Endothelial cell of umbilical vein (primary cell): ENCODE measurements at regions not wholly inside any gene's neighbourhood (a gene's known extent, or its start where the extent isn't known, plus 50 kb on each side); places are given as distances from the start of the nearest gene placed in this dataset.

ENCODE experiments used
- BruUV-seq: library from RNA; stranded (reverse); fragments of 400-500 nt; replicated peaks from 2 replicates; lab custom pipeline; 2021; lab: Mats Ljungman, UMichigan
- CTCF ChIA-PET: fragments of 300-600, 350-600 bp; sonication (Branson Sonifier 250); formaldehyde crosslinking; loops from one replicate; lab custom pipeline; 2021; ENCODE audit warnings: antibody characterized with exemption, inconsistent platforms; lab: Charles Lee
- POLR2A ChIA-PET: fragments of 300-600, 350-600 bp; sonication (Branson Sonifier 250); formaldehyde crosslinking; loops from one replicate; lab custom pipeline; 2021; ENCODE audit warnings: antibody characterized with exemption, inconsistent platforms; lab: Charles Lee
- DNase-seq: peaks from one replicate; pipeline ENCODE4 v3.0.0-alpha.2; 2011; ENCODE audit warnings: low read depth, low spot score
- FAIRE-seq: peaks from 2 replicates; lab custom pipeline; 2011; peaks lifted over from hg19 to GRCh38; lab: Jason Lieb, UNC
- H2AFZ ChIP-seq: 2 replicates; pipeline ENCODE4 v1.6.0; 2012; ENCODE audit warnings: low read depth, low read length, control low read depth, inconsistent platforms
- H3K27ac ChIP-seq: 2 replicates; pipeline ENCODE4 v1.5.1; 2011; ENCODE audit warnings: low read depth, mild to moderate bottlenecking, control low read depth, low read length, moderate library complexity; ENCODE audit not compliant: insufficient read depth
- H3K27me3 ChIP-seq, 2 experiments: 2 replicates each; pipeline versions ENCODE4 v1.6.0 to v1.6.1; 2011; ENCODE audit warnings: low read length in 2 of 2, mixed read lengths in 1 of 2; ENCODE audit not compliant: control insufficient read depth in 2 of 2, insufficient read depth in 2 of 2
- H3K36me3 ChIP-seq, 2 experiments: 2 replicates in 1 of 2; 3 replicates in 1 of 2; pipeline ENCODE4 v1.5.1; 2011; ENCODE audit warnings: low read length in 2 of 2, mild to moderate bottlenecking in 1 of 2, moderate library complexity in 1 of 2; ENCODE audit not compliant: control insufficient read depth in 2 of 2, insufficient read depth in 2 of 2; ENCODE audit errors: extremely low read depth in 1 of 2
- H3K4me1 ChIP-seq: 3 replicates; pipeline ENCODE4 v1.5.1; 2011; ENCODE audit warnings: mild to moderate bottlenecking, low read length; ENCODE audit not compliant: control insufficient read depth, insufficient read depth; ENCODE audit errors: extremely low read depth
- H3K4me2 ChIP-seq: 2 replicates; pipeline ENCODE4 v1.6.1; 2011; ENCODE audit warnings: low read length, control low read depth, mixed read lengths; ENCODE audit not compliant: insufficient read depth
- H3K4me3 ChIP-seq, 3 experiments: fragments of 200-600 bp in 1 of 3; sonication (generic), shearing (Covaris generic) in 1 of 3; replicated peaks in 1 of 3; 2 replicates each; pipeline ENCODE4 v1.5.1; 2011 to 2016; ENCODE audit warnings: control low read depth in 3 of 3, low read length in 3 of 3, mild to moderate bottlenecking in 2 of 3, inconsistent platforms in 1 of 3, low read depth in 1 of 3, moderate library complexity in 1 of 3; ENCODE audit not compliant: insufficient read depth in 1 of 3
- H3K79me2 ChIP-seq: 2 replicates; pipeline ENCODE4 v1.6.0; 2012; ENCODE audit warnings: low read length, inconsistent platforms; ENCODE audit not compliant: control insufficient read depth, insufficient read depth
- H3K9ac ChIP-seq: replicated peaks from 2 replicates; pipeline ENCODE3; 2011; ENCODE audit warnings: low read length, control low read depth; ENCODE audit not compliant: insufficient read depth; ENCODE audit errors: extremely low read depth
- H3K9me1 ChIP-seq: replicated peaks from 3 replicates; pipeline ENCODE4 v1.6.0; 2011; ENCODE audit warnings: mild to moderate bottlenecking, low read length; ENCODE audit not compliant: control insufficient read depth, insufficient read depth; ENCODE audit errors: extremely low read depth
- H3K9me3 ChIP-seq: replicated peaks from 2 replicates; pipeline ENCODE4 v1.5.1; 2012; ENCODE audit warnings: low read length, inconsistent platforms; ENCODE audit not compliant: control insufficient read depth, insufficient read depth
- H4K20me1 ChIP-seq: replicated peaks from 2 replicates; pipeline ENCODE3; 2011; ENCODE audit warnings: mild to moderate bottlenecking, low read length; ENCODE audit not compliant: control insufficient read depth, insufficient read depth; ENCODE audit errors: extremely low read depth
- EZH2 ChIP-seq: IDR thresholded peaks from 2 replicates; pipeline ENCODE4 v1.6.1; 2012; ENCODE audit warnings: borderline replicate concordance, low read depth, mild to moderate bottlenecking, moderate library complexity, low read length, inconsistent platforms; ENCODE audit not compliant: severe bottlenecking
- FOS ChIP-seq: IDR thresholded peaks from 2 replicates; pipeline ENCODE4 v1.6.1; 2011; ENCODE audit warnings: mild to moderate bottlenecking, low read length, moderate library complexity, borderline replicate concordance; ENCODE audit not compliant: insufficient read depth
- GATA2 ChIP-seq: IDR thresholded peaks from 2 replicates; pipeline ENCODE4 v1.7.0; 2011; ENCODE audit warnings: low read depth, mild to moderate bottlenecking, moderate library complexity, mixed read lengths, low read length; ENCODE audit not compliant: insufficient read length, insufficient read depth
- JUN ChIP-seq: IDR thresholded peaks from 2 replicates; pipeline ENCODE4 v1.6.1; 2011; ENCODE audit warnings: borderline replicate concordance, low read depth; ENCODE audit not compliant: insufficient read length, insufficient read depth
- MYC ChIP-seq: IDR thresholded peaks from one replicate; pipeline ENCODE4 v1.6.1; 2011; ENCODE audit warnings: mild to moderate bottlenecking, low read depth, low read length
- POLR2A ChIP-seq: IDR thresholded peaks from 2 replicates; pipeline ENCODE4 v1.6.1; 2012; ENCODE audit warnings: low read depth, mild to moderate bottlenecking, control low read depth, low read length
- POLR2AphosphoS5 ChIP-seq: IDR thresholded peaks from 2 replicates; pipeline ENCODE4 v1.6.1; 2012; ENCODE audit warnings: low read depth, mild to moderate bottlenecking, control low read depth, low read length, moderate library complexity; ENCODE audit not compliant: insufficient read depth
- dilution Hi-C: fragments of 300-500 bp; cut with MboI; formaldehyde crosslinking; loops from one replicate; pipeline ENCODE4 v1.15.0; 2019; ENCODE audit warnings: low sequenced_read_pairs; ENCODE audit not compliant: extremely low pct_ligation_motif_present
- intact Hi-C: fragments of 100-400 bp; cut with micrococcal nuclease; formaldehyde crosslinking; loops from one replicate; pipeline ENCODE4 v1.10.0; 2022
- TF ChIP-seq, protein P1 (sequence below): IDR thresholded peaks from 2 replicates; pipeline ENCODE4 v1.6.1; 2011; ENCODE audit not compliant: insufficient read depth, insufficient read length
- TF ChIP-seq, protein P2 (sequence below), 2 donors: IDR thresholded peaks; 1 replicate in 1 of 2; 2 replicates in 1 of 2; pipeline ENCODE4 v1.5.1; 2011; ENCODE audit warnings: low read length in 2 of 2, mild to moderate bottlenecking in 2 of 2, moderate library complexity in 2 of 2, control low read depth in 1 of 2, inconsistent platforms in 1 of 2, low read depth in 1 of 2; ENCODE audit not compliant: insufficient read depth in 1 of 2; ENCODE audit errors: extremely low read depth in 1 of 2

DNA sequence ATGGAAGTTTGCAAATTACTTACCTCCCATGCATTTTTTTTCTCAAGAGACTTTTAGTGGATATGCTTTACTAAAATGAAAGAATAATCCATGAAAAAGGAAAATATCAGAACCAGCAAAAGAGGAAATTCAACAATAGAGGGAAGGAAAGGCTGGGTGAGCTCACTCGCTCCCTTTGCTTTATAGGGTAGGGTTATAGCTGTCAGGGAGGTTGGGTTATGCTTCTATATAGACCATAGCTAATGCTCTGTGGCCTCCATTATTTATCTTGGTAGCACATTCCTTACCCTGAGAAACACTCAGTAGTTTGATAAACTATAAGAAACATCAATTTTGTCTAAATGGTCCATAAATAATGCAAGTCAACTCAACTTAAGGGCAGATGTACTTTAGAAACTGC lies 215.9 kb upstream of the FAR2 start:
- H3K27ac ChIP-seq, result peak overlapping the region; percentile 57
- no peaks in the 10 kb centered on the region for H3K27me3 ChIP-seq
- H3K9ac ChIP-seq, result peak overlapping the region; percentile 8
- no peaks in the 10 kb centered on the region for H3K9me1 ChIP-seq
- peak overlapping the region; percentile 23 for H2AFZ ChIP-seq
- TF ChIP-seq POLR2AphosphoS5, result no peak
- TF ChIP-seq MYC, result no peak
- TF ChIP-seq, protein P1, sequence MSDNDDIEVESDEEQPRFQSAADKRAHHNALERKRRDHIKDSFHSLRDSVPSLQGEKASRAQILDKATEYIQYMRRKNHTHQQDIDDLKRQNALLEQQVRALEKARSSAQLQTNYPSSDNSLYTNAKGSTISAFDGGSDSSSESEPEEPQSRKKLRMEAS, result no peak
- TF ChIP-seq EZH2, result no peak
- TF ChIP-seq, protein P2, sequence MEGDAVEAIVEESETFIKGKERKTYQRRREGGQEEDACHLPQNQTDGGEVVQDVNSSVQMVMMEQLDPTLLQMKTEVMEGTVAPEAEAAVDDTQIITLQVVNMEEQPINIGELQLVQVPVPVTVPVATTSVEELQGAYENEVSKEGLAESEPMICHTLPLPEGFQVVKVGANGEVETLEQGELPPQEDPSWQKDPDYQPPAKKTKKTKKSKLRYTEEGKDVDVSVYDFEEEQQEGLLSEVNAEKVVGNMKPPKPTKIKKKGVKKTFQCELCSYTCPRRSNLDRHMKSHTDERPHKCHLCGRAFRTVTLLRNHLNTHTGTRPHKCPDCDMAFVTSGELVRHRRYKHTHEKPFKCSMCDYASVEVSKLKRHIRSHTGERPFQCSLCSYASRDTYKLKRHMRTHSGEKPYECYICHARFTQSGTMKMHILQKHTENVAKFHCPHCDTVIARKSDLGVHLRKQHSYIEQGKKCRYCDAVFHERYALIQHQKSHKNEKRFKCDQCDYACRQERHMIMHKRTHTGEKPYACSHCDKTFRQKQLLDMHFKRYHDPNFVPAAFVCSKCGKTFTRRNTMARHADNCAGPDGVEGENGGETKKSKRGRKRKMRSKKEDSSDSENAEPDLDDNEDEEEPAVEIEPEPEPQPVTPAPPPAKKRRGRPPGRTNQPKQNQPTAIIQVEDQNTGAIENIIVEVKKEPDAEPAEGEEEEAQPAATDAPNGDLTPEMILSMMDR (IDR thresholded peaks at IDR 0.05; ENCODE audit: extremely low read depth in 1 of 2, insufficient read depth in 1 of 2, low read depth in 1 of 2, low read length in 2 of 2), result no peak
- no peak for TF ChIP-seq POLR2A
- TF ChIP-seq FOS, result peak; percentile 26
- TF ChIP-seq GATA2, result peak; percentile 47
- TF ChIP-seq JUN, result no peak
- H3K4me1 ChIP-seq, result peaks cover 41% of the 10 kb centered on the region
- H4K20me1 ChIP-seq, result no peaks in the 10 kb centered on the region
- intact Hi-C loops (no loop called here), dilution Hi-C loops (no loop called here)
- no peaks in the 10 kb centered on the region for H3K79me2 ChIP-seq
- BruUV-seq, result no TSS peak
- peak; percentile 86 for FAIRE-seq
- peak overlapping the region in 1 of 3 experiments; percentile 30 for H3K4me3 ChIP-seq
- H3K9me3 ChIP-seq, result no peaks in the 10 kb centered on the region
- POLR2A ChIA-PET, result no interaction called here
- CTCF ChIA-PET, result interaction anchor here (0.9 to 2.2 kb wide), 6 partner anchors 23 to 310 kb away, joined by 3 to 5 read pairs (median 4); no protein-coding TSS in a partner anchor
- DNase-seq, result peak; percentile 81
- H3K4me2 ChIP-seq, result peak overlapping the region; percentile 89
- no peaks in the 10 kb centered on the region for H3K36me3 ChIP-seq
